Tibial nerve (tissue), 4 donors: ENCODE measurements at regions not wholly inside any gene's neighbourhood (a gene's known extent, or its start where the extent isn't known, plus 50 kb on each side); places are given as distances from the start of the nearest gene placed in this dataset.

ENCODE experiments used
- CTCF ChIP-seq, 5 experiments: fragments of 200-600 bp in 3 of 5; fragments of 450-650 bp in 2 of 5; sonication (generic) in 3 of 5; IDR thresholded peaks; one replicate each; pipeline ENCODE4 v1.5.1; 2016 to 2019; ENCODE audit warnings: antibody characterized with exemption in 5 of 5, mild to moderate bottlenecking in 3 of 5, moderate library complexity in 2 of 5
- EP300 ChIP-seq, 2 donors: sonication (generic); formaldehyde crosslinking; IDR thresholded peaks; one replicate each; pipeline ENCODE4 v1.6.1; 2017; ENCODE audit warnings: antibody characterized with exemption in 2 of 2, mild to moderate bottlenecking in 1 of 2
- POLR2A ChIP-seq, 2 donors: fragments of 450-650 bp; IDR thresholded peaks; one replicate each; pipeline ENCODE4 v1.6.1; 2017; ENCODE audit warnings: antibody characterized with exemption in 2 of 2, mild to moderate bottlenecking in 2 of 2, moderate library complexity in 2 of 2

DNA sequence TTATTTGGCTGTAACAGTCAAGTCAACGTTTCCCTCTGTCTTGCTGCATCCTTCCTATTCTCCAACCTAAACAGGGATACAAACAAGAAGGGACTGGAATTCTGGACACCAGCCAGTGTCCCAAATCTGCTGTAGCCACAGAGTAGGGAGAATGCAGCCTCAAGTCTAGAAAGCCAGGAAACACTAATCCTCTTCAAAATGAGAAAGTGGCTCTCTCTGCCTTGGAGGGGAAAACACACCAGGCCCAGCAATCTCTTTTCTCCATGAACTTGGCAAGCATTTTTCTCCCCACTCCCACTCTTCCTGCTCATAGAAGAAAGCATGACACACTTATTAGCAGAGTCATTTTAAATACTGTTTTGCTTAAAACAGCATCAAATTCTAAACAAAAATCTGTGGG, 781.7 kb downstream of the SQOR start:
- TF ChIP-seq CTCF (IDR thresholded peaks at IDR 0.05) (no peak), EP300 (IDR thresholded peaks at IDR 0.05) (no peak), POLR2A (IDR thresholded peaks at IDR 0.05) (no peak)
